A549 (cell line): ENCODE measurements at regions not wholly inside any gene's neighbourhood (a gene's known extent, or its start where the extent isn't known, plus 50 kb on each side); places are given as distances from the start of the nearest gene placed in this dataset.

Experiments used
- ATAC-seq, 2 experiments: fragments of 200-7000 bp in 1 of 2; fragments of >200 bp in 1 of 2; cut with Nextera tagmentation in 1 of 2; cut with Tn5 transposase in 1 of 2; 3 replicates each; pipeline versions ENCODE4 v1.8.0 to v1.9.1; 2018 to 2020; ENCODE audit warnings: mild to moderate bottlenecking in 1 of 2, moderate library complexity in 1 of 2
- CTCF ChIA-PET: fragments of 300-600 bp; sonication (Branson Sonifier 250); formaldehyde crosslinking; extraction: SDS; loops from one replicate; lab custom pipeline; 2021; ENCODE audit warnings: antibody characterized with exemption, inconsistent platforms; lab: Yijun Ruan, JAX
- POLR2A ChIA-PET: fragments of 350-600 bp; formaldehyde crosslinking; extraction: SDS; loops from one replicate; lab custom pipeline; 2021; ENCODE audit warnings: antibody characterized with exemption, inconsistent platforms; lab: Yijun Ruan, JAX
- DNase-seq, 2 experiments: peaks; one replicate each; pipeline versions ENCODE4 v3.0.0 to v3.0.0-alpha.2; 2011 to 2016; ENCODE audit warnings: low read depth in 1 of 2, low spot score in 1 of 2
- FAIRE-seq: peaks from 2 replicates; lab custom pipeline; 2011; peaks lifted over from hg19 to GRCh38; lab: Jason Lieb, UNC
- H3K27ac ChIP-seq, 2 experiments: fragments of >200 bp; sonication (Bioruptor Twin); formaldehyde crosslinking; 3 replicates each; pipeline ENCODE4 v1.5.1; 2016 to 2017
- H3K4me1 ChIP-seq: fragments of >200 bp; sonication (Bioruptor Twin); formaldehyde crosslinking; 3 replicates; pipeline ENCODE4 v1.6.1; 2016
- H3K4me2 ChIP-seq: fragments of >200 bp; sonication (Bioruptor Twin); formaldehyde crosslinking; 3 replicates; pipeline ENCODE4 v1.6.1; 2016
- H3K4me3 ChIP-seq: fragments of >200 bp; sonication (Bioruptor Twin); formaldehyde crosslinking; 3 replicates; pipeline ENCODE4 v1.5.1; 2016
- H3K9me3 ChIP-seq: fragments of >200 bp; sonication (Bioruptor Twin); formaldehyde crosslinking; 3 replicates; pipeline ENCODE4 v1.6.1; 2016
- BCL3 ChIP-seq: fragments of >200 bp; sonication (Bioruptor Twin); formaldehyde crosslinking; IDR thresholded peaks from 3 replicates; pipeline ENCODE4 v1.6.1; 2016
- CEBPB ChIP-seq, 2 experiments: fragments of >200 bp in 1 of 2; sonication (Bioruptor Twin) in 1 of 2; formaldehyde crosslinking in 1 of 2; IDR thresholded peaks; 2 replicates each; pipeline ENCODE4 v1.6.1; 2012 to 2016
- EHMT2 ChIP-seq: fragments of 200-600 bp; sonication (generic); IDR thresholded peaks from 2 replicates; pipeline ENCODE4 v1.6.1; 2016; ENCODE audit warnings: antibody characterized with exemption, low read depth, mild to moderate bottlenecking, moderate library complexity
- ESRRA ChIP-seq: fragments of 150-350 bp; IDR thresholded peaks from 2 replicates; pipeline ENCODE4 v1.6.1; 2014; ENCODE audit warnings: mild to moderate bottlenecking, low read length, borderline replicate concordance
- FOSL2 ChIP-seq, 2 experiments: fragments of 450-650 bp in 1 of 2; fragments of >200 bp in 1 of 2; sonication (Bioruptor Twin) in 1 of 2; formaldehyde crosslinking; IDR thresholded peaks; 2 replicates each; pipeline versions ENCODE4 v1.5.0 to v1.6.1; 2016 to 2020; ENCODE audit warnings: mild to moderate bottlenecking in 1 of 2, moderate library complexity in 1 of 2
- HES2 ChIP-seq: fragments of >200 bp; sonication (Bioruptor Twin); formaldehyde crosslinking; IDR thresholded peaks from 2 replicates; pipeline ENCODE4 v1.6.1; 2016
- HEYL ChIP-seq: fragments of 250-450 bp; sonication (Bioruptor Pico); IDR thresholded peaks from 2 replicates; pipeline ENCODE4 v1.8.0; 2021; ENCODE audit warnings: mild to moderate bottlenecking, moderate library complexity
- PBX3 ChIP-seq: IDR thresholded peaks from 2 replicates; pipeline ENCODE4 v1.6.1; 2012
- RARB ChIP-seq: fragments of 250-450 bp; sonication (Bioruptor Pico); IDR thresholded peaks from 2 replicates; pipeline ENCODE4 v1.8.0; 2021; ENCODE audit warnings: mild to moderate bottlenecking, moderate library complexity
- REST ChIP-seq: fragments of 200-600 bp; sonication (generic); IDR thresholded peaks from 2 replicates; pipeline ENCODE4 v1.6.1; 2016; ENCODE audit warnings: antibody characterized with exemption, mild to moderate bottlenecking, moderate library complexity
- SREBF2 ChIP-seq: fragments of 450-650 bp; IDR thresholded peaks from 2 replicates; pipeline ENCODE4 v1.6.1; 2014; ENCODE audit warnings: mild to moderate bottlenecking, moderate library complexity
- ZC3H11A ChIP-seq: fragments of 450-650 bp; IDR thresholded peaks from 2 replicates; pipeline ENCODE4 v1.6.1; 2014; ENCODE audit warnings: antibody characterized with exemption, mild to moderate bottlenecking
- ZSCAN20 ChIP-seq: fragments of 250-450 bp; sonication (Bioruptor Pico); IDR thresholded peaks from 2 replicates; pipeline ENCODE4 v1.8.0; 2022; ENCODE audit warnings: mild to moderate bottlenecking, moderate library complexity
- WGBS: methylation state at CpG from one replicate; pipeline ENCODE4 v1.1.6; 2017; ENCODE audit errors: missing lambda C conversion rate; 5-methylcytosine and 5-hydroxymethylcytosine counted together
- TF ChIP-seq, protein P1 (sequence below): fragments of 250-450 bp; sonication (Bioruptor Pico); IDR thresholded peaks from 2 replicates; pipeline ENCODE4 v1.5.0; 2020; ENCODE audit warnings: low read depth, mild to moderate bottlenecking, moderate library complexity
- TF ChIP-seq, protein P2 (sequence below): fragments of 250-450 bp; sonication (Bioruptor Pico); IDR thresholded peaks from 2 replicates; pipeline ENCODE4 v1.5.0; 2021; ENCODE audit warnings: mild to moderate bottlenecking, moderate library complexity, borderline replicate concordance
- TF ChIP-seq, protein P3 (sequence below): IDR thresholded peaks from 2 replicates; pipeline ENCODE4 v1.6.1; 2012; ENCODE audit warnings: low read depth, borderline replicate concordance

DNA sequence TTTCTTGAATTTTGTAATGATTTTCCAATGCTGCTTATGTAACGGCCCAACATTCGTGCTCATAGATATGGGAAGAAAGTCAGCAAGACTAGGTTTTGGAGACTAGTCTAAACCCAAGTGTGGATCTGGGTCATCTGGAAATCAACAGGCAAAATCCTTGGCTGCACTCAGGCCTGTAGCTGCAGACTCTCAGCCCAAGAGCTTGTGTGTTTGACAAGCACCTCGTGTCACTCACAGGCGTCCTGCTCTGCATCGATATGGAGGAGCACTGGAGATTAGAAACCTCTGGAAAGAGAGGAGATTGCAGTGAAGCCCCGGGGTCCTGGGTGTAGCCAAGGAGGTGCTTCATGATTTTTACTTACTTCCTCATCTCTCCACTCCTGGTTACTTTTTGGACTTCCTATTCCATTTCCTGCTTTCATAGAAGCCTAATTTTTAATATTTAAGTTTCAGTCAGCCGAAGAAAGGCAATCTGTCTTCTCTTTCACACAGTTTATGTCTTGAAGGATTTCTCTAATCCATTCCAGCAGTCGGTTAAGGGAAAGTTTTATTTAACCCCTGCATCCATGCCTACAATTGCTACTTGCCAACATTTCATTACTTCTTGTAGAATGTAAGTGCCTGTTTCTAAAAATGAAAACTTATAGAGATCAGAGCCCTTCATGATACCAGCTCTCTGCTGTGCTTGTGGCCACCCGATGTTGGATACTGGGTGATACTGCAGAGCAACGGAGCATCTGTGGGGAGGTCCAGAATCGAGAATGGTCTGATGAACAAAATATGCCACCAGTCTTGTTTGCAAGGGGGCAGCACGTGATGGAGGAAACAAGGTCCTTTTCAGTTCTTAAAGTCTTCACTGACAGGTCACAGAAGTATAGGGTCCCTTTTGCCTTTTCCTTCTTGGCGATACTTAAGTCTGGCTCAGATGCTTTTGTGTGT, 296.3 kb downstream of the QKI start:
- H3K27ac ChIP-seq: no peak overlapping the region
- ATAC-seq (no peak), FAIRE-seq (no peak), DNase-seq (no peak)
- H3K4me2 ChIP-seq: no peak overlapping the region
- CTCF ChIA-PET: no interaction called here
- POLR2A ChIA-PET: no interaction called here
- 38% methylated on average over 13 of the region's 13 CpGs for WGBS
- TF ChIP-seq, protein P1, sequence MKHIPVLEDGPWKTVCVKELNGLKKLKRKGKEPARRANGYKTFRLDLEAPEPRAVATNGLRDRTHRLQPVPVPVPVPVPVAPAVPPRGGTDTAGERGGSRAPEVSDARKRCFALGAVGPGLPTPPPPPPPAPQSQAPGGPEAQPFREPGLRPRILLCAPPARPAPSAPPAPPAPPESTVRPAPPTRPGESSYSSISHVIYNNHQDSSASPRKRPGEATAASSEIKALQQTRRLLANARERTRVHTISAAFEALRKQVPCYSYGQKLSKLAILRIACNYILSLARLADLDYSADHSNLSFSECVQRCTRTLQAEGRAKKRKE: no peak
- no peak for TF ChIP-seq SREBF2
- TF ChIP-seq RARB: no peak
- no peak for TF ChIP-seq ESRRA
- no peak for TF ChIP-seq ZSCAN20 (CRISPR knock-in tag)
- TF ChIP-seq, protein P2, sequence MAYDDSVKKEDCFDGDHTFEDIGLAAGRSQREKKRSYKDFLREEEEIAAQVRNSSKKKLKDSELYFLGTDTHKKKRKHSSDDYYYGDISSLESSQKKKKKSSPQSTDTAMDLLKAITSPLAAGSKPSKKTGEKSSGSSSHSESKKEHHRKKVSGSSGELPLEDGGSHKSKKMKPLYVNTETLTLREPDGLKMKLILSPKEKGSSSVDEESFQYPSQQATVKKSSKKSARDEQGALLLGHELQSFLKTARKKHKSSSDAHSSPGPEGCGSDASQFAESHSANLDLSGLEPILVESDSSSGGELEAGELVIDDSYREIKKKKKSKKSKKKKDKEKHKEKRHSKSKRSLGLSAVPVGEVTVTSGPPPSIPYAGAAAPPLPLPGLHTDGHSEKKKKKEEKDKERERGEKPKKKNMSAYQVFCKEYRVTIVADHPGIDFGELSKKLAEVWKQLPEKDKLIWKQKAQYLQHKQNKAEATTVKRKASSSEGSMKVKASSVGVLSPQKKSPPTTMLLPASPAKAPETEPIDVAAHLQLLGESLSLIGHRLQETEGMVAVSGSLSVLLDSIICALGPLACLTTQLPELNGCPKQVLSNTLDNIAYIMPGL (CRISPR knock-in tag): no peak
- no peak for TF ChIP-seq BCL3
- TF ChIP-seq HES2: no peak
- no peak for TF ChIP-seq ZC3H11A
- no peak for TF ChIP-seq FOSL2 (IDR thresholded peaks at IDR 0.05)
- no peak for TF ChIP-seq FOSL2 (CRISPR knock-in tag; IDR thresholded peaks at IDR 0.05)
- TF ChIP-seq HEYL (CRISPR knock-in tag): no peak
- TF ChIP-seq, protein P3, sequence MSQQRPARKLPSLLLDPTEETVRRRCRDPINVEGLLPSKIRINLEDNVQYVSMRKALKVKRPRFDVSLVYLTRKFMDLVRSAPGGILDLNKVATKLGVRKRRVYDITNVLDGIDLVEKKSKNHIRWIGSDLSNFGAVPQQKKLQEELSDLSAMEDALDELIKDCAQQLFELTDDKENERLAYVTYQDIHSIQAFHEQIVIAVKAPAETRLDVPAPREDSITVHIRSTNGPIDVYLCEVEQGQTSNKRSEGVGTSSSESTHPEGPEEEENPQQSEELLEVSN: no peak
- no peak for TF ChIP-seq PBX3
- TF ChIP-seq EHMT2: no peak
- TF ChIP-seq CEBPB (IDR thresholded peaks at IDR 0.05): no peak
- no peak for TF ChIP-seq REST
- no peak overlapping the region for H3K4me3 ChIP-seq
- H3K4me1 ChIP-seq: no peaks in the 10 kb centered on the region
- no peaks in the 10 kb centered on the region for H3K9me3 ChIP-seq
